ENCODE measurements at regions not wholly inside any gene's neighbourhood (a gene's known extent, or its start where the extent isn't known, plus 50 kb on each side); places are given as distances from the start of the nearest gene placed in this dataset.

DNA sequence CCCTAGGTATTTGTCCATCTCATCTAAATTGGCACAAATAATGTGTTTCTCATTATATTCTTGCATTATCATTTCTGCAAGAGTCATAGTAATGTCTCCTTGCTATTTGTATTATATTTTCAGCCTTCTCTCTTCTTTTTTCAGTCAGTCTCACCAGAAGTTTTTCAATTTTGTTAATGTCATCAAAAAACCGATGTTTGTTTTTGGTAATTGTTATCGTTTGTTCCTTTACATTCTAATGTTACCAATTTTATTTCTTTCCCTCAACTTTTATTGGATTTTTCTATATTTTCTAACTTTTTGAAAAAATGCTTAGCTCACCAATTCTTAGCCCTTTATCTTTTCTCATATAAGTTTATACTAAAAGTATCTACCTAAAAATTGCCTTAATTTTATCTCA, 82.2 kb upstream of the NRSN1 start:
- 96% methylated on average over 2 of the region's 2 CpGs for WGBS

DNA sequence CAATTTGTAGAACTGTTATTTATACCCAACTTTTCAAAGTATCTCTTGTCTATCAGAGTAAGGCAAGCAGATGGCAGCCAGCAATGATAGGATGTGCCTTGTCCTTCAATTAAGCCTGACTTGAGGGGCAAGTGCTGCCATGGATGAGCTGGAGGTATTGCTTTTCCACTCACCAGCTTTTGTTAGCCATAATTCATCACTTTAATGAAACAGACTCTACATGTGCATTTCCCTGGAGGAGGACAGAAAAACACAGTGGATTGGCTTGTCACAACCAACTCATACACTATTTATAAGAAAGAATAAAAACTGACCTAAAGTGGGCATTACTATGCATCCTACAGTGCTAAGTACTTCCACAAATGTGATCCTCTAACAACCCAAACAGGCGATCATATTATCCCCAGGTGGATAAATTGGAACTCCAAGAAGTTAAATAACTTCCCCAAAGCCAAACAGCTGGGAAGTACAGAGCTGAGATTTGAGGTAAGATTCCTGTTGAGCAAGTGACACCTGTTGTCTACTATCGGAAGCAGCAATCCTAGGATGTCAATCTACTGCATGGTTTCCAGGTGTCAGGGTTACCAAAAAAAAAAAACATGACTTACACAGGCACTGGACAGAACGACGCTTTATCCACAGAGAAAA, 73.9 kb upstream of the NRSN1 start:
- no peak for DNase-seq (ENCODE audit: low spot score in 2 of 2)
- 51% methylated on average over 4 of the region's 4 CpGs for WGBS

More for the DNA sequence above, 82.2 kb upstream of the NRSN1 start:
- Histone ChIP-seq H3K27ac (no peak overlapping the region), H3K9me3 (no peaks in the 10 kb centered on the region), H3K4me3 (no peak overlapping the region), H3K27me3 (no peaks in the 10 kb centered on the region), H3K36me3 (no peaks in the 10 kb centered on the region), H3K4me1 (no peaks in the 10 kb centered on the region)
- TF ChIP-seq POLR2A (IDR thresholded peaks at IDR 0.05) (no peak), EP300 (IDR thresholded peaks at IDR 0.05) (no peak), POLR2AphosphoS5 (IDR thresholded peaks at IDR 0.05) (no peak)
- TF ChIP-seq, protein P1, sequence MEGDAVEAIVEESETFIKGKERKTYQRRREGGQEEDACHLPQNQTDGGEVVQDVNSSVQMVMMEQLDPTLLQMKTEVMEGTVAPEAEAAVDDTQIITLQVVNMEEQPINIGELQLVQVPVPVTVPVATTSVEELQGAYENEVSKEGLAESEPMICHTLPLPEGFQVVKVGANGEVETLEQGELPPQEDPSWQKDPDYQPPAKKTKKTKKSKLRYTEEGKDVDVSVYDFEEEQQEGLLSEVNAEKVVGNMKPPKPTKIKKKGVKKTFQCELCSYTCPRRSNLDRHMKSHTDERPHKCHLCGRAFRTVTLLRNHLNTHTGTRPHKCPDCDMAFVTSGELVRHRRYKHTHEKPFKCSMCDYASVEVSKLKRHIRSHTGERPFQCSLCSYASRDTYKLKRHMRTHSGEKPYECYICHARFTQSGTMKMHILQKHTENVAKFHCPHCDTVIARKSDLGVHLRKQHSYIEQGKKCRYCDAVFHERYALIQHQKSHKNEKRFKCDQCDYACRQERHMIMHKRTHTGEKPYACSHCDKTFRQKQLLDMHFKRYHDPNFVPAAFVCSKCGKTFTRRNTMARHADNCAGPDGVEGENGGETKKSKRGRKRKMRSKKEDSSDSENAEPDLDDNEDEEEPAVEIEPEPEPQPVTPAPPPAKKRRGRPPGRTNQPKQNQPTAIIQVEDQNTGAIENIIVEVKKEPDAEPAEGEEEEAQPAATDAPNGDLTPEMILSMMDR (IDR thresholded peaks at IDR 0.05) = no peak
- no peak for DNase-seq (ENCODE audit: low spot score in 2 of 2)

DNA sequence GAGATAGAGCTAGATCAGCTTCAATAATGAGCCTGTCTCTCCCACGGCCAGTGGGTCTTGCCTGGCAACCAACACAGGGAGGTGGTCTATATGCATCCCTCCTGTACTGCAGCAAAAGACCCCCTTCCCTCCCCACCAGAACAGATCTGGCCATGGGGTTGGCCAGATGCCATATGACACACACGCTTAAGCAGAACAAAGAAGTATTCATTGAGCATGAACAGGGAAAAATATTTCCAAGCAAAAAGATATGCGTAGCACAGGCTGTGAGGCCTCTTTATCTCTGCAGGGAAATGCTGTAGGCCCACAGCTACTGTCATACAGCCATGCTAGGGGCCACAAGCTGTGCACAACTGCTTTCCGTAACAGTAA, 73.4 kb upstream of the NRSN1 start:
- DNase-seq (ENCODE audit: low spot score in 2 of 2) = no peak
- 66% methylated on average over 4 of the region's 4 CpGs for WGBS
- TF ChIP-seq, protein P1 (IDR thresholded peaks at IDR 0.05) = no peak
- TF ChIP-seq POLR2AphosphoS5 (IDR thresholded peaks at IDR 0.05) = no peak
- TF ChIP-seq EP300 (IDR thresholded peaks at IDR 0.05) = no peak
- TF ChIP-seq POLR2A (IDR thresholded peaks at IDR 0.05) = no peak

More for the DNA sequence above, 73.9 kb upstream of the NRSN1 start:
- no peaks in the 10 kb centered on the region for H3K27me3 ChIP-seq
- H3K4me3 ChIP-seq = no peak overlapping the region
- H3K36me3 ChIP-seq = no peaks in the 10 kb centered on the region
- no peak for TF ChIP-seq POLR2A (IDR thresholded peaks at IDR 0.05)
- TF ChIP-seq POLR2AphosphoS5 (IDR thresholded peaks at IDR 0.05) = no peak
- no peak for TF ChIP-seq EP300 (IDR thresholded peaks at IDR 0.05)
- TF ChIP-seq, protein P1 (IDR thresholded peaks at IDR 0.05) = no peak
- H3K4me1 ChIP-seq = no peaks in the 10 kb centered on the region
- H3K27ac ChIP-seq = no peak overlapping the region
- no peaks in the 10 kb centered on the region for H3K9me3 ChIP-seq

DNA sequence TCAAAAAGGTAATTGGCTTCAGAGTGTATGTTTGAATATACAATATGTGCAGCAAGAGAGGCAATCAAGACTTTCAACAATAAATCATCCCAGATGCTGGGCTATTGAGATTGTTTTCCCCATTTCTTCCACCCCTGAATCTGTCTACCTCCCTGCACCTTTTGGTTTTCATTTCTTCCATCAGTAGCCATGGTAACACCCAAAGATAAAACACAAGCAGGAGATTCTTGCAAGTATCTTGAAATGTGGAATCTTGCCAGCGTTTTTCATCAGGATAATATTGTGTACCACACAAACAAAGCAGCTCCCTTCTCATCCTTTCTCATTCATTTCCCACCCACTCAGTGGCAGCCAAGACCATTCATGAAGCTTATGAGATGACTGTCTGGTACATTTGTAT, 73.0 kb upstream of the NRSN1 start:
- TF ChIP-seq, protein P1 (IDR thresholded peaks at IDR 0.05) = no peak
- TF ChIP-seq POLR2A (IDR thresholded peaks at IDR 0.05) (no peak), POLR2AphosphoS5 (IDR thresholded peaks at IDR 0.05) (no peak), EP300 (IDR thresholded peaks at IDR 0.05) (no peak)
- no peak overlapping the region for H3K27ac ChIP-seq
- WGBS = 48% methylated on average over 1 of the region's 1 CpG

More for the DNA sequence above, 73.4 kb upstream of the NRSN1 start:
- no peaks in the 10 kb centered on the region for H3K4me1 ChIP-seq
- no peaks in the 10 kb centered on the region for H3K9me3 ChIP-seq
- no peak overlapping the region for H3K27ac ChIP-seq
- H3K36me3 ChIP-seq = no peaks in the 10 kb centered on the region
- no peak overlapping the region for H3K4me3 ChIP-seq
- no peaks in the 10 kb centered on the region for H3K27me3 ChIP-seq

DNA sequence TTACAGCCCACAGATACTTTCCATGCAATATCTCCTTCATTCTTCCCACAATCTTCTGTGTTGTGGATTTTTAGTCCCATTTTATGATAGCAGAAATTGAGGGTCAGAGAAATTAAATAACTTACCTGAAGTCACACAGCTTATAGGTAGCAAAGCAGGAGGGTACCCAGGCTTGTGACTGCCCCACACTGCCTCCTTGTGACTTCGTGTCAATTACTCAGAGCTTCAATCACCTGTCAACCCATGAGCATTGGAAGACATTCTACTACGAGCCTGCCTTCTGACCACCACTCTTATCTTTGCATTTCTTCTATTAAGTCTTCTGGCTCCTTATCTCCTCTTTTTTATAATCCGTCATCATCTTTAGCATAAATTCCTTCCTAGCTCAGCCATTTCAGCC, 71.6 kb upstream of the NRSN1 start:
- no peak for DNase-seq (ENCODE audit: low spot score in 2 of 2)
- Histone ChIP-seq H3K27me3 (no peaks in the 10 kb centered on the region), H3K4me1 (no peaks in the 10 kb centered on the region), H3K27ac (no peak overlapping the region), H3K9me3 (no peaks in the 10 kb centered on the region), H3K4me3 (no peak overlapping the region), H3K36me3 (no peaks in the 10 kb centered on the region)
- TF ChIP-seq EP300 (IDR thresholded peaks at IDR 0.05) (no peak), POLR2AphosphoS5 (IDR thresholded peaks at IDR 0.05) (no peak), POLR2A (IDR thresholded peaks at IDR 0.05) (no peak)
- TF ChIP-seq, protein P1 (IDR thresholded peaks at IDR 0.05) = no peak
- WGBS = 80% methylated on average over 3 of the region's 3 CpGs

More for the DNA sequence above, 73.0 kb upstream of the NRSN1 start:
- Histone ChIP-seq H3K4me3 (no peak overlapping the region), H3K27me3 (no peaks in the 10 kb centered on the region), H3K9me3 (no peaks in the 10 kb centered on the region), H3K36me3 (no peaks in the 10 kb centered on the region), H3K4me1 (no peaks in the 10 kb centered on the region)
- DNase-seq (ENCODE audit: low spot score in 2 of 2) = no peak
